ENCODE measurements at regions not wholly inside any gene's neighbourhood (a gene's known extent, or its start where the extent isn't known, plus 50 kb on each side); places are given as distances from the start of the nearest gene placed in this dataset.
A peak's percentile ranks its signal among the peaks of the same experiment; 100 is the strongest.

GRCh38 chr11:30128269-30128932 lies 102.4 kb upstream of the FSHB start:
- TF ChIP-seq CTCF (conservative IDR thresholded peaks at IDR 0.05; ENCODE audit: low read length) (peak; percentile 86), EZH2phosphoT487 (IDR thresholded peaks at IDR 0.05; ENCODE audit: borderline replicate concordance, low read depth, low read length) (no peak)

Measured in OCI-LY7 (cell line).